HG02973 (cell line): ENCODE measurements at regions not wholly inside any gene's neighbourhood (a gene's known extent, or its start where the extent isn't known, plus 50 kb on each side); places are given as distances from the start of the nearest gene placed in this dataset.
"Not testable (repeated sequence)": the region's sequence is repeated elsewhere in the genome, so short reads cannot be mapped to it uniquely, and the experiment has no call there.

Experiments used
- ATAC-seq: cut with Tn5 transposase; IDR thresholded peaks from one replicate; pipeline ENCODE4 v1.9.1; 2021; ENCODE audit warnings: moderate library complexity; ENCODE audit not compliant: unreplicated experiment

DNA sequence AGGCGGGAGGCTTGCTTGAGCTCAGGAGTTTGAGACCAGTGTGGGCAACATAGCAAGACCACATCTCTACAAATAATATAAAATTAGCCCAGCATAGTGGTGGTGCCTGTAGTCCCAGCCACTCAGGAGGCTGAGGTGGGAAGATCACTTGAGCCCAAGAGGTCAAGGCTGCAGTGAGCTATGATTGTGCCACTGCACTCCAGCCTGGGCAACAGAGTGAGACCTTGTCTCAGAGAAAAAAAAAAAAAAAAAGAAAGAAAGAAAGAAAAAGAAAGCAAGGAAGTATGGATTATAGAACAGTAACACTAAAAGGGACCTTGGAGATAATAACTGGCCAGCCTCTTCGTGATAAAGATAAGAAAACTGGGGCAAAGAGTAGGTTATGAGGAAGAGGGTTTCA lies 130.4 kb downstream of the PLCE1 start:
- not testable (repeated sequence) for ATAC-seq

DNA sequence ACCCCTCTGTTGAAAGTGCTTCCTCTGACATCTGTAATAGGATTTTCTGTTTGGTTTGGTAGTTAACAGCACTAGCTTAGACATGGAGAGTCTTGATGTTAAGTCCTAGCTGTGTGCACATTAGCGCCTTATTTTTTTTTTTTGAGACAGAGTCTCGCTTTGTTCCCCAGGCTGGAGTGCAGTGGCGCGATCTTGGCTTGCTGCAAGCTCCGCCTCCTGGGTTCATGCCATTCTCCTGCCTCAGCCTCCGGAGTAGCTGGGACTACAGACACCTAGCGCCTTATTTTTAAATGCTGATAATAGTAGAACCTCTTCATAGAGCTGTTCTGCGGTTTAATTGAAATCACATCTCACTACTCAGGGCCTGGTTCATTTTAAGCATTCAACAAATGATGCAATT lies 131.5 kb downstream of the PLCE1 start:
- not testable (repeated sequence) for ATAC-seq

DNA sequence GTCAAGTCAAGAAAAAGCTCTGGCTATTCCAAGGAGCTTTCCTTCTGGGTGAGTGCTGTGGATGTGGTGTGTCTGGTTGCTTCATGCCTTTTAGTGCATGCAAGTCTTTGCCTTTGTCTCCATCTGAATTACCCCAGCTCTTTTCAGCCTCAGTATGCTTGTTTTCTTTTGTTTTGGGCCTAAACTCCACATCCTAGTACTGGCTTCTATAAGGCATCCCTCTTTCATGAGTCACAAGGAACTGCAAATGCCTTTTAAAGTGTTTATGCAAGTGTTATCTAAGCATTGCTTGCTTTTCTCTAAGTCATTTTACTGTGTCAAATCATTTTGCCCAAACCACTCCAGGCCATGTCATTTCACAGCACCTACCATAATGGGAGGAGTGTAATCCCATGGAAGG lies 132.1 kb downstream of the PLCE1 start:
- ATAC-seq = no peak

DNA sequence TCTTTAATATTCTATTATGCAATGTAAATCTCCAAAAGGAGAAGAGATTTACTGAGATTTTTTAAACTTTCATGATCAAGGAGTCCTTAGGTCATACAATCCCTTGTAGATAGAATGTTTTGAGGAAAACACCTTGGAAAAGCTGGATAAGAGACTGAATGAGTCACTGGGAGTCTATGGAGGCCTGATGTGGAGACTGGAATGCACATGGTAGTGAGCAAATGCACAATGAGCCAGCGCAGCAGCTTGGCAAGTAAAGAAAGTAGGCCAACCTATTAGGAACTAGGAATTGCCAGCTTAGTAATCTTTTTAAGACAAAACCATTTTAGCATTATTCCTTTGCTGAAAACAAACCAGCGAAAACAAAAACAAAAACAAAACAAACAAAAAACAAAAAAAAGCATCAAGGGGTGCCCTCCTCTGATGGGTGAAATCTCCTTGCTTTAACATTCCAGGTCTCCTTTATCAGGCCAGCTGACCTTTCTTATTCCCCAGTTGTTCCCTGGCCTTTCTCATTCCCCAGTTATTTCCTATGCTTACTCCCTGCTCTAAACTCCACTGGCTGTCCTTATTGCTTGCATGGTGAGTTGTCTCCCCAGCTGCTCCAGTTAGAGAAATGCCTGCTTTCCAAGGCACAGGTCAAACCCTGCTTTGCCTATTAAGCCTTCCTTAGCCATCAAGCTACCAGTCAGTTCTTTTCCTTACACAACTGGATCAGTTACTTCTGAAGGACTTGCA lies 135.8 kb downstream of the PLCE1 start:
- ATAC-seq = no peak

DNA sequence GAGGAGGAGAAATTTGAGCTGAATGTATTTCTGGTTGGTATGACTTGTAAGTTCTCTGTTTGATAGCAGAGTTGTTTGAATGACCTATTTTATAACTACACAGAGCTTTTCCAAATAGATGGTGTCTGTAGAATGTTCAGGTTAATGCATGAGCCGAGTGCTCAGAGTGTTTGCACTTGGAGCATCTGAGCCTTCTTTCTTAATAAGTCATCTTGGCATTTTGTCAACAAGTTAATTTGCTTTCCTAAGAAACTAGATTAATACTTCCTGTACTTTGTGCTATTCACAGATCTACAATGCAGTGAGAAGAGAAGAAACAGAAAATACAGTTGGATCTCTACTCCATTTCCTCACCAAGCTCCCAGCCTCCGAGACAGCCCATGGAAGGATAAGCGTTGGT lies 138.2 kb downstream of the PLCE1 start:
- no peak for ATAC-seq

DNA sequence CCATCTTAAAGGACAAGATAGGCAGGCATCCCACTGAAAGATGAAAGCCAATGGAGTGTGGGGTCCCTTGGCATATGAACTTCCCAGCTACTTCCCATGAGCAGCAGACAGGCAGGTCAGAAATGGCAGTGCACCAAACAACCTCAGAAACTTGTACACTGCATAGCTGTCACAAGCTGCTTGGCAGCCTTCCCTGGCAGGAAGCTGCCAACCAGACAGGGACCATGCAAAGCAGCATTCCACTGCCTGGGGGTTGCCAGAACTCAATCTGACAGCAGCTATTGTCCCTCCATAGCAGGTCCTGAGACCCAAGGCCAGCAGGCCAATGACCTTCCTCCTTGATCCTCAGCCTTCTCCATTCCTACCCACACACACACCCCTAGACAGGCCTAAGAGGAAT lies 139.5 kb downstream of the PLCE1 start:
- no peak for ATAC-seq

DNA sequence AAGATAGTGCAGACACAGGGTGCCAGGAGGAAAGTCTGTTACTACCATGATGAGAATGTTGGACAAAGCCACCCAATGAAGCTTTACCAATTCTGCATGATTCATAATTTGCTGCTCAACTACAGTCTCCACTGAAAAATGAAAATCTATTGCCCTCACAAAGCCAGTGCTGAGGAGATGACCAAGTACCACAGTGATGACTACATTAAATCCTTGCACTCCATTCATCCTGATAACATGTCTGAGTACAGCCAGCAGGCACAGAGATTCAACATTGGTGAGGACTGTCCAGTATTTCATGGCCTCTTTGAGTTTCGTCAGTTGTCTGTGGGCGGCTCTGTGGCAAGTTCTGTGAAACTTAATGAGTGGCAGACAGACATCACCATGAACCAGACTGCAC lies 144.0 kb downstream of the PLCE1 start:
- ATAC-seq = no peak

DNA sequence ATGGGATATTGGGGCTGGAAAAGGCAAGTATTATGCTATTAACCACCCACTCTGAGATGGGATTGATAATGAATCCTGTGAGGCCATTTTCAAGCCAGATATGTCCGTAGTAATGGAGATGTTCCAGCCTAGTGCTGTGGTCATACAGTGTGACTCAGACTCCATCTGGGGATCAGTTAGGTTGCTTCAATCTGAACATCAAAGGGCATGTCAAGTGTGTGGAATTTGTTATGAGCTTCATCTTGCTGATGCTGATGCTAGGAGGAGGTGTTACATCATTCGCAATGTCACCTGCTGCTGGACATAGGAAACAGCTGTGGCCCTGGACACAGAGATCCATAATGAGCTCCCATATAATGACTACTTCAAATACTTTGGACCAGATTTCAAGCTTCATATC lies 144.7 kb downstream of the PLCE1 start:
- no peak for ATAC-seq

DNA sequence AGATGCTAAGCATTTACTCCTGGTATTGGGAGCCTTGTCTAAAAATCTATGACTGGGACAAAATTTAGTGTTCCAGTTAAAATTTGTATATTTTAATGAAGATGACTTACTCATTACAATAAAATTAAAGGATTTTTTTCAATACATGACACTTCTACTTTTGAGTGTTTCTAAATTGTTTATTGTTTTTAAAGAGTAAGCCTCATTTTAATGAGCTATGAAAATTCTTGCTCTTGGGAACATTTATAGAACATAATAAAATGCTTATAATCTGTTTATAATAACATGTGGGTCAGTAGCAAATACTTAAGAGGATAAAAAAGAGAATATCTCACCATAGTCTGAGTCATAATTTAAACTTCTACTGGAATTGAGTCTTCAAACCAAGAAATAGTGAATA lies 149.5 kb downstream of the PLCE1 start:
- ATAC-seq = no peak

DNA sequence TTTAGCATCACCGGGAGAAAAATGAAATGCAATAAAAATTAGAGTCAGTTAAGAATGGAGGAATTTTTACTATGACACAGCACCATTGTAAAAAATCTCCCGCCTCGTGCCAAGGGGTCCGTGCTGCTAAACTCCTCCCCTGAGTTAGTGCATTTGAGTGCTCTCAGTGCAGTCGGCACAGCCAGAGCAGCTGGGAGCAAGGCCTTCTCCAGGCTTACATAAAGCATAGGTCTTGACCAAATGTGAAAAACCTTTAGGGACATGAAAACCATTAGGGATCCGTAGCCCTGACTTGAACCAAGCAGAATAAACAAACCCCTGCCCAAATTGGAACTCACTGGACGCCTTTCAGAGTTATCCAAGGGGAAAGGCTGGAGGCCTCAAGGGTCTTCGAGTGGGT lies 152.6 kb downstream of the PLCE1 start:
- ATAC-seq = no peak

DNA sequence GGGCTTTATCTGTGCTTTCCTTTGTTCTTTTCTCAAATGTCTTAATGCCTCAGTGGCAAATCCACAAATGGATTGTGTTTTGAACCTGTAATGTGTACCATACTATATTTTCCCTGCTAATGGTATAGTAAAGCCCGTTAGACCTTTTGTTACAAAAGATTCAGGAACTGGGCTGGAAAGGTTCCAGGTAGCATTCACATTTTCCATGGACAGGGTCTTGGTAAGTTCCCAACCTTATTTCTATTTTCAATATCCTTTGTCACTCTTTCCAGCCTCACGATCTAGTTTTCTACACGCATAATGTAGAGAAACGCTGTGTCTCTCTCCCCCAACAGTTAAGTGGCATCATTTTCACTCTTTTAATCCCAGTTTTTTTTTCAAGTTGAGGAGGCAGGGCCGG lies 153.0 kb downstream of the PLCE1 start:
- ATAC-seq = no peak

DNA sequence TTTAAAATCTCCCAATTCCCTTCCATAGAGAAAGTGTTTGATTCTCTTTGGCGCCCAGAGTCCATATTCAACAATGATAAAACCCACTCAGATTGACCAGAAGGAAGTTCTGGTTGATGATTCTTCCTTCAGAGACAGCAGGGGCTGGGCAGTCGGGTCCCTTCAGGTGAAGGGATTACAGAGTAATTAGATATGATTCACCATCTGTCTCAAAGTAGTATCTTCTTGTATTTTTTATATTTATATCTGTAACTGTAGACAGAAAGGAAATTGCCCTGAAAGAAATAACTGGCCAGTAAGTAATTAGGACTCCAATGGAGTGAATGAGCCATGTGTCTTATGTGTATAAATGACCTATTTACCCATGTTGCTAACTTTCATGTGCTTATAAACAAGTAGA lies 156.0 kb downstream of the PLCE1 start:
- ATAC-seq = no peak

DNA sequence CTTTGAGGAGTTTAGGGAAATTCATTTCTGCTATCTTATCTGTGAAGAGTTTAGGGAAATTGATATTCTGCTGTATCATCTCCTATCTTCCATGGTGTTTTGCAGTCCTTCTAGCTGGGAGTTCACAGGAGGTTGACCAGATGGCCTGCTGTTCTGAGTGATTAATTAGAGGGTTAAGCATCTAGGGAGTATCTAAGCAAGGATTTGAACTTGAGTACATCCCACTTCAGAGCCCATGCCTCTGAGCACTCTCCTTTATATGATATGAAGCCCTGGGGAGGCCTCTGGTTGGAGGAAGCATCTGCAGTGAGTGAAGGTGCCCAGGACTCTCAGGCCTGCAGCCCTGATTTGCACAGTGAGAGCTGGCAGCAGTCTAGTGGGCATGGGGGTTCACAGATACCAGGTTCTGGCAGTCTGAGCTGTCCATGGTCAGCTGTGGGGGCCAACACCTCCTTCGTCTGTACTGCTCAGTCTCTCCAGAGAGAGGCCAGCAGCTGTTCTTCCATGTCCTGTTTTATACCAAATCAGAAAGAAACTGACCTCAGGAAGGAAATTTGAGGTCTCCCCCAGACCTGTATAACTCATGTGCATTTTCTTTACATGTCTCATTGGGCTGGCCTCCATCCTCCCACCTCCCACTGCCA lies 156.9 kb downstream of the PLCE1 start:
- ATAC-seq = no peak

DNA sequence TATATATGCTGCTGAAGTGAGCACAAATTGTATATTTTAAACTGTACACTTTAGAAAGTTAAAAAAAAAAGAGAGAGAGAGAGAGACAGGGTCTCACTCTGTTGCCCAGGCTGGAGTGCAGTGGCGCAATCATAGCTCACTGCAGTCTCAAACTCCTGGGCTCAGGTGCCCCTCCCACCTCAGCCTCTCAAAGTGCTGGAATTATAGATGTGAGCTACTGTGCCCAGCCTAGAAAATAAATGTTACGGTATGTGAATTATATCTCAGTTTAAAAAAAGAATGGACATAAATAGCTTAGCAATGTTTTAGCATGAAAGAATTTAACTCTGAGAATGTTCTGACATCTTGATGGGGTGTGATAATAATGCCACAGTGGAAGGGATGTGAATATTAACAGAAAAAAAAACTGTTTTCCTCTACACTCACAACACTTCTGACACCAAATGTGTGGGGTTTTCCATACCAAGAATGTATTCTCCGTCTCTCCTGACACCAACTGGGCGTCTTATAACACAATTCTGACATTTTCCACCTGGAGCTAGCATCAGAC lies 162.1 kb downstream of the PLCE1 start:
- no peak for ATAC-seq

DNA sequence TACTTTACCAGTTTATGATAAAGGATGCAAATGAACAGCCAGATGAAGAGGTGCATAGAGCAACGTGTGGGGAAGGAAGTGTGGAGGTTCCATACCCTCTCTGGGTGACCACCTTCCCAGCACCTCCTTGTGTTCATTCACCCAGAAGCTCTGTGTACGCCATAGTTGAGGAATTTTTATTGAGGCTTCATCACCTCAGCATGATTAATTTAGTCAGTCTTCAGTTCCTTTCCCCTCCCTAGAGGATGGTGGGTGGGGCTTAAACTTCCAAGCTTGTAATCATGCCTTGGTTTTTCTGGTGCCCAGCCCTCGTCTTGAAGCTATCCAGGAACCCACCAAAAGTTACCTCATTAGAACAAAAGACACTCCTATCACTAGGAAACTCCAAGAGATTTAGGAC lies 162.7 kb downstream of the PLCE1 start:
- no peak for ATAC-seq

DNA sequence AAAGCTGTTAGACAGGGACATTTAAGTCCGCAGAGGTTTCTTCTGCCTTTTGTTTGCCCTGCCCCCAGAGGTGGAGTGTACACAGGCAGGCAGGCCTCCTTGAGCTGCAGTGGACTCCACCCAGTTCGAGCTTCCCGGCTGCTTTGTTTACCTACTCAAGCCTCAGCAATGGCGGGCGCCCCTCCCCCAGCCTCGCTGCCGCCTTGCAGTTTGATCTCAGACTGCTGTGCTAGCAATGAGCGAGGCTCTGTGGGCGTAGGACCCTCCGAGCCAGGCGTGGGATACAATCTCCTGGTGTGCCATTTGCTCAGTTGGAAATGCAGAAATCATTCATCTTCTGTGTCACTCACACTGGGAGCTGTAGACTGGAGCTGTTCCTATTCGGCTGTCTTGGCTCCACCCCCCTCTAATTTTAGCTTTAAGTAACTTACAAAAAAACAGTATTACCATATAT lies 171.5 kb downstream of the PLCE1 start:
- not testable (repeated sequence) for ATAC-seq

DNA sequence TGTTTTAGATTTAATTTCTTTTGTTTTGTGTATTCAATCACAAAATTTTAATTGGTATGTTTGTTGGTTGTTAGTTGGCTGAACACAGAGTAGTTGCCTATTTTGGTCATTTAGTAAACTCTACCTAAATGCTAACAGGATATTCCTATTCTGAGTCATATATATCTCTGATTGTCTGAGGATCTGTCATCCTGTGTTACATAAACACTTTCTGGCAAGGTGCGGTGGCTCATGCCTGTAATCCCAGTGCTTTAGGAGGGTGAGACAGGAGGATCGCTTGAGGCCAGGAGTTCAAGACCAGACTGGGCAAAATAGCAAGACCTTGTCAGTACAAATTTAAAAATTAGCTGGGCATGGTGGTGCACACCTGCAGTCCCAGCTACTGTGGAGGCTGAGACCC lies 178.6 kb downstream of the PLCE1 start:
- no peak for ATAC-seq

DNA sequence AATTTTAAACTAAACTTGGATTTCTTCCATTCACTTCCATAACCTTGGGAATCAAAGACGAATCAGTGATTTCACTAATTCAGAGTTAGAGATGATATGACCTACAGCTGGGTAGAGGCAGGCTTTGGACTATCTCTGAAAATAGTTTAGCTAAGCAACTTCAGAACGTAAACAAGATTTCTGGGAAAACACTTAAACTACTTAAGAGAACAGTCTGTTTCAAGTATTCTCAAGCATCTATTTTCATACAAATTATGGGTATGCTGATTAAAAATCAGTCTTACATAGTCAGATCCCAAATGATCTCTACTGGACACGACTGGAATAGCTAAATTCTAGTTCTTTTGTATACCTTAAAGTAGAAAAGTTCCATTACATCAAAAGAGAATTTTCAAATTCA lies 179.9 kb downstream of the PLCE1 start:
- ATAC-seq = no peak

DNA sequence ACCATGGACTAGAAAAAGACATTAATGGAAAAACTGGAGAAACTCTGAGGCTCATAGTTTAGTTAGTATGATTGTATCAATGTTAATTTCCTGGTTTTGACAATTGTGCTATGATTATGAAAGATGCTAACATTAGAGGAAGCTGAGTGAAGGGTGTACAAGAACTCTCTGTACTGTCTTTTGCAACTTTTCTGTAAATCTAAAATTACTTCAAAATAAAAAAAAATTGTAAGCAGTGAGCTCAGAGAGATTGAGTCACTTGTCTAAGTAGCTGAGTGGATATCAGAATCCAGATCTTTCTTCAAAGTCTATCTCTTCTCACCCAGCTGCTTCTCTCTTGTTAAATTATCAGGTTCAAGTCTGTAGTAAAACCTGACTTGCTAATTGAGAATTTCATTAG lies 181.1 kb downstream of the PLCE1 start:
- no peak for ATAC-seq

DNA sequence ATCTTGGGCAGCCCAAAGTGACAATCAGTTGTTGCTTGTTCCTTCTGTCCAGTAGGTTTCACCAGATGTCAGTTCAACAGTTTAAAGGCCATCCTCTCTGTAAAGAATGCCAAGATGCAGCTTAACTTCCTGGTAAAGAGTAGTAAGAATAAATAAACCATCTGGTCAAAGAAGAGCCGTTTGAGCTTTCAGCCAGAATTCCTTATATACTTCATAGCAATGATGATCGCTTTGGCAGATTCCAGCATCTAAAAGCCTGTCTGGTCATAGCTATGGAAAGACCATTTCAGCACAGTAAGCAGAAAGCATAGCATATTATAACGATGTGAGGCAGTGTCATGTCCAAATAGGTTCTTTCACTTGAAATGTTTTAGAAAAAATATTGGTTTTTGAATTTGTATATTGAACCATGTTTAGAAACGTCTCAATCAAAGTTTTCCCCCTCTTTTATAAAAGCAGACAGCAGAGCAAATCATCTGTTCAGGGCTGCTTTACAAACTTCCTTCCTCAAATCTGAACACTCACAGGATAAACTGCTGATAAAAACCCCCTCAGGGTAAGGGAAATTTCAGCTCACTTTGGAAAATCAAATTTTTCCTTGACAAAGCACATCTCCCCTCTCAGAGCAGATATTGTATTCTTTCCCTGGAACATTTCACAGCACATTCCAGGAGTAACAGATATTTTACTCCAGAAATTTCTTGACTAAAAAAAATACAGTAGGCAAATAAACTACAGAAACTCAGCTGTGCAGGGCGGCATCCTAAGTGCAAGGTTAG lies 184.1 kb downstream of the NOC3L start:
- no peak for ATAC-seq

DNA sequence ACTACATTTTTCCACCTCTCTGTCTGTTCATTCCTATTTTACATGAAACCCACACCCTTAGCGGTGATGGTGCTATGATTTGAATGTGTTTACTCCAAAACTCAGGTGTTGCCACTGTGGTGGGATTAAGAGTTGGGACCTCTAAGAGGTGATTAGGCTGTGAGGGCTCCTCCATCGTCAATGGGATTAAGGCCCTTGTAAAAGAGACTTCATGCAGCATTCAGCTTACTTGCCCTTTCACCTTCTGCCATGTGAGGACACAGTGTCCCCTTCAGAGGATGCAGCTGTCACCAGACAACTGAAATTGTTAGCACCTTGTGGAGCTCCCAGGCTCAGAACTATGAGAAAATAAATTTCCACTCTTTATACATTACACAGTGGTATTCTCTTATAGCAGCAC lies 182.2 kb downstream of the NOC3L start:
- no peak for ATAC-seq
